ENCODE measurements at regions not wholly inside any gene's neighbourhood (a gene's known extent, or its start where the extent isn't known, plus 50 kb on each side); places are given as distances from the start of the nearest gene placed in this dataset.

DNA sequence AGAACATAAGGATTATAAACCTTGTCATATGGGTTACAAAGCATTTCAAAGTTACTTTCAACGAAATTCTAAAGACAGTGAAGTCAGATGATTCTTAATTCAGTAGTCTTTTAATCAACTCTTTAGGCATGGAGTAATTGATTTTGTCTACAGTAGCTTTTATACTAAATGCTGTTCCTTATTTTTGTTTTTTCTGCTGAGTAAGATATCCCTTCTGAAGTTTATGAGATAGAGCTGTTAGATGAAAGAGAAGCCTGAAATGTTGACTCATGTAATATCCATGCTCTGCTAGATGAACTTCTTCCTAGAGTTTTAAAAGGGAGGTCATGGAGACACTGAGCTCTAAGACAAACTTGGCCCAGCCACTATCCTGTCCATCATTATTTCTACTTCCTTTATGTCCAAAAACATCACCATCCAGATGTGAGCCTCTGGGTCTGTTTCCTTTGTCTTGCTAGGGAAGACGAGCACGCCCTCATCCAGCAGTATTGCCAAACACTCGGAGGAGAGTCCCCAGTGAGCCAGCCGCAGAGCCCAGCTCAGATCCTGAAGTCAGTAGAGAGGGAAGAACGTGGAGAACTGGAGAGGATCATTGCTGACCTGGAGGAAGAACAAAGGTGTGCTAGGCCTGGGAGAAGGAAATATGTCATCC, 550.3 kb downstream of the UTRN start:
- ChIA-PET POLR2A (ENCODE audit: low non-redundant PET) (no interaction called here), CTCF (no interaction called here)
- no peak overlapping the region for H3K4me3 ChIP-seq (ENCODE audit: low read depth, low read length, poor library complexity, severe bottlenecking)
- no peaks in the 10 kb centered on the region for H3K4me1 ChIP-seq (ENCODE audit: insufficient read depth, low read length, poor library complexity, severe bottlenecking)
- no peaks in the 10 kb centered on the region for H3K27me3 ChIP-seq (replicated peaks; ENCODE audit: insufficient read depth, low read depth, low read length, poor library complexity)
- intact Hi-C loops (cut with micrococcal nuclease; ENCODE audit: unreplicated experiment), result no loop called here
- H3K36me3 ChIP-seq (ENCODE audit: insufficient read depth, low read length, poor library complexity, severe bottlenecking), result peaks cover 20% of the 10 kb centered on the region
- no peak for DNase-seq (ENCODE audit: low spot score)
- H3K9me3 ChIP-seq (ENCODE audit: low read depth, low read length, poor library complexity, severe bottlenecking), result no peaks in the 10 kb centered on the region
- no peak overlapping the region for H3K27ac ChIP-seq (ENCODE audit: low read depth, low read length, poor library complexity, severe bottlenecking)
- no TSS peak for BruUV-seq (replicated peaks)
- no peak for TF ChIP-seq EZH2 (IDR thresholded peaks at IDR 0.05; ENCODE audit: borderline replicate concordance, low read depth, low read length, poor library complexity, severe bottlenecking)
- TF ChIP-seq, protein P1, sequence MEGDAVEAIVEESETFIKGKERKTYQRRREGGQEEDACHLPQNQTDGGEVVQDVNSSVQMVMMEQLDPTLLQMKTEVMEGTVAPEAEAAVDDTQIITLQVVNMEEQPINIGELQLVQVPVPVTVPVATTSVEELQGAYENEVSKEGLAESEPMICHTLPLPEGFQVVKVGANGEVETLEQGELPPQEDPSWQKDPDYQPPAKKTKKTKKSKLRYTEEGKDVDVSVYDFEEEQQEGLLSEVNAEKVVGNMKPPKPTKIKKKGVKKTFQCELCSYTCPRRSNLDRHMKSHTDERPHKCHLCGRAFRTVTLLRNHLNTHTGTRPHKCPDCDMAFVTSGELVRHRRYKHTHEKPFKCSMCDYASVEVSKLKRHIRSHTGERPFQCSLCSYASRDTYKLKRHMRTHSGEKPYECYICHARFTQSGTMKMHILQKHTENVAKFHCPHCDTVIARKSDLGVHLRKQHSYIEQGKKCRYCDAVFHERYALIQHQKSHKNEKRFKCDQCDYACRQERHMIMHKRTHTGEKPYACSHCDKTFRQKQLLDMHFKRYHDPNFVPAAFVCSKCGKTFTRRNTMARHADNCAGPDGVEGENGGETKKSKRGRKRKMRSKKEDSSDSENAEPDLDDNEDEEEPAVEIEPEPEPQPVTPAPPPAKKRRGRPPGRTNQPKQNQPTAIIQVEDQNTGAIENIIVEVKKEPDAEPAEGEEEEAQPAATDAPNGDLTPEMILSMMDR (conservative IDR thresholded peaks at IDR 0.05; ENCODE audit: low read depth, low read length), result no peak

DNA sequence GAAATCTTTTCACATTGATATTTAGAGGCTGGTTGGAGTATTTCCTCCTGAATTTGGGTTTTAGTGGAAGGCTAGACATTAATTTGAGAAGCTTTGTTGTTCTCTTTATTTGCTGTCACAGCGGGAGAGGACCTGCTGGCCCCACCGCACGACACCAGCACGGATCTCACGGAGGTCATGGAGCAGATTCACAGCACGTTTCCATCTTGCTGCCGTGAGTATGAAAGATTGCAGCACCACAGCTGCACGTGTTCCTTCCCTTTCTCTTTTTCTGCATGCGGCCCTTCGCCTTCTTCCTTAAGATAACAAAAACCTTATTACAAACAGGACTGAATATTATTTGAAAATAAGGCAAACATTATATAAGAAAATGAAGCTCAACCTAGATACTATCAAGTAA, 555.5 kb downstream of the UTRN start:
- intact Hi-C loops (cut with micrococcal nuclease; ENCODE audit: unreplicated experiment), result no loop called here
- BruUV-seq (replicated peaks), result no TSS peak
- Histone ChIP-seq H3K27ac (ENCODE audit: low read depth, low read length, poor library complexity, severe bottlenecking) (no peak overlapping the region), H3K4me3 (ENCODE audit: low read depth, low read length, poor library complexity, severe bottlenecking) (no peak overlapping the region), H3K9me3 (ENCODE audit: low read depth, low read length, poor library complexity, severe bottlenecking) (no peaks in the 10 kb centered on the region), H3K36me3 (ENCODE audit: insufficient read depth, low read length, poor library complexity, severe bottlenecking) (peaks cover 24% of the 10 kb centered on the region), H3K4me1 (ENCODE audit: insufficient read depth, low read length, poor library complexity, severe bottlenecking) (peaks cover 11% of the 10 kb centered on the region), H3K27me3 (replicated peaks; ENCODE audit: insufficient read depth, low read depth, low read length, poor library complexity) (no peaks in the 10 kb centered on the region)
- TF ChIP-seq, protein P1 (conservative IDR thresholded peaks at IDR 0.05; ENCODE audit: low read depth, low read length), result no peak
- TF ChIP-seq EZH2 (IDR thresholded peaks at IDR 0.05; ENCODE audit: borderline replicate concordance, low read depth, low read length, poor library complexity, severe bottlenecking), result no peak
- ChIA-PET POLR2A (ENCODE audit: low non-redundant PET) (no interaction called here), CTCF (no interaction called here)
- DNase-seq (ENCODE audit: low spot score), result no peak

DNA sequence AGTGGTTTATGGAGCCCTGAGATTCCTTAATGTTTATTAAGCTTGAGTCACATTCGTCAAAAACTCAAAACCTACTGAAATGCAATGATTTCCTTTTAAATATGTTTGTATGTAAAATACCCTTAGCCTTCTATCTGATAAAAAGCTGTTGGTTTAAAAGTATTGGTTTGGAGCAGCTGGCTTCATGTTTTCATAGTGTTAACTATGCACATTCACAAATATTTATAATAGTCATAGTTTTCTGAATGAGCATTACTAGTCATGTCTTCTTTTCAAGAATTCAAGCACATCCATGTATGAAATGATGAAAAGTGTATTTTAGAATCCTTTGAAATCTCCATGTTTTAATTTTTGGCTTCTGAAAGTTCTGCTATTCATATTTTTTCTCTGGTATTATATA, 558.6 kb downstream of the UTRN start:
- POLR2A ChIA-PET (ENCODE audit: low non-redundant PET), result no interaction called here
- CTCF ChIA-PET, result no interaction called here
- H3K9me3 ChIP-seq (ENCODE audit: low read depth, low read length, poor library complexity, severe bottlenecking), result no peaks in the 10 kb centered on the region
- H3K4me3 ChIP-seq (ENCODE audit: low read depth, low read length, poor library complexity, severe bottlenecking), result no peak overlapping the region
- DNase-seq (ENCODE audit: low spot score), result no peak
- intact Hi-C loops (cut with micrococcal nuclease; ENCODE audit: unreplicated experiment), result no loop called here
- H3K36me3 ChIP-seq (ENCODE audit: insufficient read depth, low read length, poor library complexity, severe bottlenecking), result peaks cover 16% of the 10 kb centered on the region
- H3K4me1 ChIP-seq (ENCODE audit: insufficient read depth, low read length, poor library complexity, severe bottlenecking), result peaks cover 11% of the 10 kb centered on the region
- H3K27me3 ChIP-seq (replicated peaks; ENCODE audit: insufficient read depth, low read depth, low read length, poor library complexity), result no peaks in the 10 kb centered on the region
- H3K27ac ChIP-seq (ENCODE audit: low read depth, low read length, poor library complexity, severe bottlenecking), result no peak overlapping the region
- BruUV-seq (replicated peaks), result no TSS peak
- TF ChIP-seq, protein P1 (conservative IDR thresholded peaks at IDR 0.05; ENCODE audit: low read depth, low read length), result no peak
- TF ChIP-seq EZH2 (IDR thresholded peaks at IDR 0.05; ENCODE audit: borderline replicate concordance, low read depth, low read length, poor library complexity, severe bottlenecking), result no peak
